Stimulated activated CD8-positive, alpha-beta memory T cell treated with anti-CD3 and anti-CD28 coated beads, Interleukin-4, amount 100 ng/mL, for 4 hours (primary cell): ENCODE measurements at regions not wholly inside any gene's neighbourhood (a gene's known extent, or its start where the extent isn't known, plus 50 kb on each side); places are given as distances from the start of the nearest gene placed in this dataset.
"Not testable (repeated sequence)": the region's sequence is repeated elsewhere in the genome, so short reads cannot be mapped to it uniquely, and the experiment has no call there.

Experiments used
- DNase-seq, 2 donors: peaks; one replicate each; pipeline ENCODE4 v3.0.0-alpha.2; 2020; ENCODE audit warnings: low read depth in 2 of 2, low spot score in 1 of 2

GRCh38 chr3:20302766-20303165 is 116.8 kb upstream of the SGO1 start:
- DNase-seq = no peak

- DNase-seq = no peak
These were observed 102.0 kb upstream of the SGO1 start for GRCh38 chr3:20288050-20288449.

GRCh38 chr3:20280257-20280656 is 94.3 kb upstream of the SGO1 start:
- no peak for DNase-seq

- DNase-seq = not testable (repeated sequence)
These were observed 80.0 kb upstream of the SGO1 start for GRCh38 chr3:20265977-20266376.

- no peak for DNase-seq
These were observed 79.0 kb upstream of the SGO1 start for GRCh38 chr3:20264900-20265567.

- no peak for DNase-seq
These were observed 72.4 kb upstream of the SGO1 start for GRCh38 chr3:20258371-20258770.

- DNase-seq = no peak
These were observed 70.1 kb upstream of the SGO1 start for GRCh38 chr3:20256144-20256543.

GRCh38 chr3:20254268-20255117 is 68.5 kb upstream of the SGO1 start:
- DNase-seq = no peak

- no peak for DNase-seq
These were observed 64.8 kb upstream of the SGO1 start for GRCh38 chr3:20250786-20251185.

GRCh38 chr3:20250314-20250713 is 64.3 kb upstream of the SGO1 start:
- DNase-seq = no peak

- DNase-seq = no peak
These were observed 60.7 kb upstream of the SGO1 start for GRCh38 chr3:20246662-20247061.

- DNase-seq = no peak
These were observed 59.8 kb upstream of the SGO1 start for GRCh38 chr3:20245781-20246180.

GRCh38 chr3:20240154-20240883 is 54.3 kb upstream of the SGO1 start:
- no peak for DNase-seq

GRCh38 chr3:20238199-20238598 is 52.2 kb upstream of the SGO1 start:
- DNase-seq = not testable (repeated sequence)

GRCh38 chr3:20236603-20237002 is 50.6 kb upstream of the SGO1 start:
- no peak for DNase-seq
